Natural killer cell (primary cell): ENCODE measurements at regions not wholly inside any gene's neighbourhood (a gene's known extent, or its start where the extent isn't known, plus 50 kb on each side); places are given as distances from the start of the nearest gene placed in this dataset.

Experiments used
- ATAC-seq, 3 donors: fragments of 150-1000 bp in 2 of 3; fragments of 200-7000 bp in 1 of 3; cut with Tn5 transposase; 1 replicate in 1 of 3; 2 replicates in 2 of 3; pipeline ENCODE4 v1.10.0; 2021; ENCODE audit warnings: mild to moderate bottlenecking in 2 of 3, moderate library complexity in 2 of 3
- DNase-seq, 2 donors: peaks; one replicate each; pipeline versions ENCODE4 v3.0.0 to v3.0.0-alpha.2; 2013 to 2021; ENCODE audit warnings: mixed read lengths in 1 of 2
- H3K27ac ChIP-seq: one replicate; pipeline ENCODE4 v1.5.1; 2013; ENCODE audit warnings: mild to moderate bottlenecking, low read length
- H3K27me3 ChIP-seq: one replicate; pipeline ENCODE4 v1.6.1; 2013; ENCODE audit warnings: low read length; ENCODE audit not compliant: control insufficient read depth, insufficient read depth
- H3K36me3 ChIP-seq: one replicate; pipeline ENCODE4 v1.6.1; 2013; ENCODE audit warnings: low read length; ENCODE audit not compliant: control insufficient read depth, insufficient read depth
- H3K4me1 ChIP-seq: one replicate; pipeline ENCODE4 v1.6.1; 2013; ENCODE audit warnings: low read length; ENCODE audit not compliant: control insufficient read depth, insufficient read depth
- H3K4me3 ChIP-seq: one replicate; pipeline ENCODE4 v1.5.1; 2013; ENCODE audit warnings: low read length
- H3K9me3 ChIP-seq: one replicate; pipeline ENCODE4 v1.6.1; 2013; ENCODE audit warnings: low read length; ENCODE audit not compliant: control insufficient read depth, insufficient read depth
- H3K27ac Mint-ChIP-seq, 2 donors: one replicate each; pipeline ENCODE4 v1.8.0; 2022; ENCODE audit warnings: mild to moderate bottlenecking in 2 of 2, mixed read lengths in 2 of 2, moderate library complexity in 1 of 2
- H3K27me3 Mint-ChIP-seq, 2 donors: one replicate each; pipeline ENCODE4 v1.8.0; 2022; ENCODE audit warnings: low read depth in 2 of 2, mixed read lengths in 2 of 2
- H3K36me3 Mint-ChIP-seq: one replicate; pipeline ENCODE4 v1.8.0; 2022; ENCODE audit warnings: mixed read lengths
- H3K4me1 Mint-ChIP-seq, 2 donors: one replicate each; pipeline ENCODE4 v1.8.0; 2022; ENCODE audit warnings: mixed read lengths in 2 of 2
- H3K4me3 Mint-ChIP-seq: one replicate; pipeline ENCODE4 v1.8.0; 2022; ENCODE audit warnings: mild to moderate bottlenecking, moderate library complexity, mixed read lengths
- H3K9me3 Mint-ChIP-seq, 2 donors: one replicate each; pipeline ENCODE4 v1.8.0; 2022; ENCODE audit warnings: mixed read lengths in 2 of 2
- WGBS: methylation state at CpG from one replicate; pipeline ENCODE4 v1.1.7; 2013; ENCODE audit warnings: missing lambda C conversion rate; ENCODE audit not compliant: insufficient coverage; 5-methylcytosine and 5-hydroxymethylcytosine counted together
- intact Hi-C: fragments of 100-400 bp; cut with micrococcal nuclease; formaldehyde crosslinking; loops from one replicate; pipeline ENCODE4 v1.14.2; 2022
- TF ChIP-seq, protein P1 (sequence below): fragments of 200-600 bp; IDR thresholded peaks from one replicate; pipeline ENCODE4 v1.8.0; 2022; ENCODE audit warnings: antibody characterized with exemption

DNA sequence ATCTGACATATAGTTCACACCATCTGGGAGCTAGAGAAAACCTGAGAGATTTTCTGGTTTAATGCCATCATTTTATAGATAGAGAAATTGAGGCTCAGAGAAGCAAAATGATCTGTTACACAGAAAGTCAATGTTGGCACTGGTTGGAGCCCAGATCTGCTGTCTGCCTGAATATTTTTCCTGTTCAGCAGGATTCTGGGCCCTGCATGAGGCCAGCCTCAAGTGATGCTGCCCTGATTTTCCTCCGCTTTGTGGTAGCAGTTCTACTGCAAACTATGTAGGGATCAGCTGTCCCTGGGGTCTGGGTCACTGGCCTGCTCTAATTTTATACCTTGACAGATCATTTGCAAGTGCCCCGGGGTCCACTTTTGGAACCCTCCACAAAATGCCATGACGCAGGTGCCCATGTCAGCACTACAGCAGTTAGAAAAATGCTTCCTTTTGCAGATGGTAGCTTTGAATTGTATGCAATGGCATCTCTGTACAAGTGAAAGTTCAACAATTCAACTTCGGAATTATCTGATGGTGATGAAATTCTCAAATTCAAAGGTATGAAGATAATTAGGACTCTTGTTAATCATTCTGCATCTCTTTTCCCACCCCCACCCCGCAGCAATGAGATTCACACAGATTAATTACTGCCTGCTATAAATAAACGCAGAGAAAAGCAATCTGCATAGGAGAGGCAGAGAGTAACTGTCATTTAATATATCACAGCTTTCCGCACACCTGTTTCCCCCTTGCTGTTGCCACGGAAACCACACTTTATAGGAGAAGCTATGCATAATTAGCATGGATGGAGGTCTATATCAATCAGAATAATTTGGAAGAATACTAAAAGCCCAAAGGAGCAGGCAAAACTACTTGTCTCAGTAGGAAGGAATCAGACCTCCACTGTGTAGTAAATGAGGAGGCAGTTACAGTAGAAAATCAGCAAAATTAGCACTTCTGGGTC, 222.6 kb downstream of the PDCD6IP start:
- WGBS: 36% methylated on average over 6 of the region's 8 CpGs
- Histone ChIP-seq H3K36me3 (no peaks in the 10 kb centered on the region), H3K4me3 (no peak overlapping the region), H3K4me1 (peaks cover 21% of the 10 kb centered on the region), H3K9me3 (no peaks in the 10 kb centered on the region), H3K27ac (no peak overlapping the region), H3K27me3 (no peaks in the 10 kb centered on the region)
- Mint-ChIP-seq H3K36me3 (no peaks in the 10 kb centered on the region), H3K9me3 (no peaks in the 10 kb centered on the region), H3K27me3 (no peaks in the 10 kb centered on the region), H3K27ac (no peak overlapping the region), H3K4me3 (no peak overlapping the region), H3K4me1 (peaks cover 52 to 57% of the 10 kb centered on the region in 2 donors)
- intact Hi-C loops: no loop called here
- ATAC-seq: no peak
- TF ChIP-seq, protein P1, sequence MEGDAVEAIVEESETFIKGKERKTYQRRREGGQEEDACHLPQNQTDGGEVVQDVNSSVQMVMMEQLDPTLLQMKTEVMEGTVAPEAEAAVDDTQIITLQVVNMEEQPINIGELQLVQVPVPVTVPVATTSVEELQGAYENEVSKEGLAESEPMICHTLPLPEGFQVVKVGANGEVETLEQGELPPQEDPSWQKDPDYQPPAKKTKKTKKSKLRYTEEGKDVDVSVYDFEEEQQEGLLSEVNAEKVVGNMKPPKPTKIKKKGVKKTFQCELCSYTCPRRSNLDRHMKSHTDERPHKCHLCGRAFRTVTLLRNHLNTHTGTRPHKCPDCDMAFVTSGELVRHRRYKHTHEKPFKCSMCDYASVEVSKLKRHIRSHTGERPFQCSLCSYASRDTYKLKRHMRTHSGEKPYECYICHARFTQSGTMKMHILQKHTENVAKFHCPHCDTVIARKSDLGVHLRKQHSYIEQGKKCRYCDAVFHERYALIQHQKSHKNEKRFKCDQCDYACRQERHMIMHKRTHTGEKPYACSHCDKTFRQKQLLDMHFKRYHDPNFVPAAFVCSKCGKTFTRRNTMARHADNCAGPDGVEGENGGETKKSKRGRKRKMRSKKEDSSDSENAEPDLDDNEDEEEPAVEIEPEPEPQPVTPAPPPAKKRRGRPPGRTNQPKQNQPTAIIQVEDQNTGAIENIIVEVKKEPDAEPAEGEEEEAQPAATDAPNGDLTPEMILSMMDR: no peak
- no peak for DNase-seq

DNA sequence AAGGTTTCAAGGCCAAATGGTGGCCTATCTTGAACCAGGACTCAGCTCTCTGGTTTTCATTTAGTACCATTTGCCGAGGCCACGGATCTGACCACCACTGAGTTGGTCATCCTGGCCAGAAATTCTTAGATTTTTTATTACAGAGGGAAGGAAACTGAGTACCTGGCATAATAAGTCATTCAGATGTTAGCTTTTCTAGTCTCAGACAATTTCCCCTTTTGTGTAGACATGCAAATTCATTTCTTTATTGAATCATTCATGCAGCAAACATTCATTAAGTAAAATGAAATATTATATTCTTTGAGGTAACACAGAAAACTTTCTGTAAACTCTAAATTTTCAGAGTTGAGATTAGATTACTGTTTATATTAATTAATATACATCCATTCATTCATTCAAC, 223.7 kb downstream of the PDCD6IP start:
- Mint-ChIP-seq H3K4me3 (no peak overlapping the region), H3K27me3 (no peaks in the 10 kb centered on the region), H3K9me3 (no peaks in the 10 kb centered on the region), H3K36me3 (no peaks in the 10 kb centered on the region), H3K4me1 (peaks cover 42 to 46% of the 10 kb centered on the region in 2 donors), H3K27ac (no peak overlapping the region)
- Histone ChIP-seq H3K27ac (no peak overlapping the region), H3K4me3 (no peak overlapping the region), H3K36me3 (no peaks in the 10 kb centered on the region), H3K4me1 (peaks cover 10% of the 10 kb centered on the region), H3K9me3 (no peaks in the 10 kb centered on the region), H3K27me3 (no peaks in the 10 kb centered on the region)
- 77% methylated on average over 2 of the region's 2 CpGs for WGBS
- intact Hi-C loops: no loop called here
- no peak for ATAC-seq
- TF ChIP-seq, protein P1: no peak
- DNase-seq: no peak

DNA sequence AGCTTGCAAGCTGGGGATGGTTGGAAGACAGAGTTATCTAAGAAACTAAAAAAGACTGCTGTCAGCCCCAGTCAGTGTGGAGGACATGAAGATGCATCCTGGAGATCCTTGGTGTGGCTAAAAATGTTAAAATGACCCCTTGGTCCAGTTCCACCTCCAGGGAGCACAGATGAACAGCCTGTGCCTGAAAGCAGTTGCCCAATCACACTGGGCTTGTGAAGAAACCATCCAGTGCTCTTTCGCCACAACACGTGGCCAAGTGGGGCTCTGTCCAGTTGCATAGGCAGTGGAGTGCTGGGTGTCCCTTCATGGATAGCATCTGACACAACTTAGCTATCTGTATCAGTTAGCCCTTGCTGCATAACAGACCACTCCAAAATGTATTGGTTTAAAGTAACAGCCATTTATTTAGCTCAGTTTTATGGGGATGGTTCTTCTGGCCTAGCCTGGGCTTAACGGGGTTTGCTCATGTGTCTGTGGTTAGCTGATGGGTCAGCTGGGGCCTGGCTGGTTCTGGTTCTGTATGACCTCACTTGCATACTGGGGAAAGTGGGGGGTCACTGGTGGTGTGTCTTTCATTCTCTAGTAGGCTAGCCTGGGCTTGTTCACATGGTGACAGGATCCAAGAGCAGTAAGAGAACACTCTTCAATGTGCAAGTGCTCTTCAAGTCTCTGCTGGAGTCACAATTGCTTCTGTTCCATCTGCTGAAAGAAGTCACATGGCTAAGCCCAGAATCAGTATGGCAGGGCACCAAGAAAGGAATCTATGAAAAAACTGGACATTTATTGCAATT, 226.2 kb downstream of the PDCD6IP start:
- WGBS: 91% methylated on average over 3 of the region's 3 CpGs
- no peak for ATAC-seq
- Histone ChIP-seq H3K4me1 (no peaks in the 10 kb centered on the region), H3K27ac (no peak overlapping the region), H3K36me3 (no peaks in the 10 kb centered on the region), H3K9me3 (no peaks in the 10 kb centered on the region), H3K4me3 (no peak overlapping the region), H3K27me3 (no peaks in the 10 kb centered on the region)
- TF ChIP-seq, protein P1: no peak
- Mint-ChIP-seq H3K36me3 (no peaks in the 10 kb centered on the region), H3K27ac (no peak overlapping the region), H3K27me3 (no peaks in the 10 kb centered on the region), H3K4me1 (peaks cover 36 to 38% of the 10 kb centered on the region in 2 donors), H3K9me3 (no peaks in the 10 kb centered on the region), H3K4me3 (no peak overlapping the region)
- no peak for DNase-seq
- intact Hi-C loops: no loop called here
